ENCODE measurements at regions not wholly inside any gene's neighbourhood (a gene's known extent, or its start where the extent isn't known, plus 50 kb on each side); places are given as distances from the start of the nearest gene placed in this dataset.

DNA sequence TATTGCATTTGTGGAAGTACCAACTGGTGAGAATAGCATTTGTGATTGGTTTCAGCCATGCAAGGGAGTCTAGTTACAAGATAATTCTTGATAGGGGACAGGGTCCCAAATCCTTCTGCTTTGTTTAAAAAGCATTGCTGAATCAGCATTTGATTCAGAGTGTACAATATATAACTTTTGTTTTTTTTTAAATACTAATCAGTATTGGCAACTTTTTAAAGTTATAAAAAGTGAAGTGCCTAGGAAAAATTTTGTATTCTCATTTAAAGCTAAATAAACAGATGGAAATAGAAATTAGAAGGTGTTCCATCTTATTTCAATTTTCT, 75.4 kb upstream of the SLC25A26 start:
- no peaks in the 10 kb centered on the region for H3K36me3 Mint-ChIP-seq (ENCODE audit: unreplicated experiment)
- no peak overlapping the region for H3K4me3 Mint-ChIP-seq (ENCODE audit: unreplicated experiment)
- no peaks in the 10 kb centered on the region for H3K9me3 Mint-ChIP-seq (ENCODE audit: unreplicated experiment)
- no peaks in the 10 kb centered on the region for H3K4me1 Mint-ChIP-seq (ENCODE audit: unreplicated experiment)
- TF ChIP-seq, protein P1, sequence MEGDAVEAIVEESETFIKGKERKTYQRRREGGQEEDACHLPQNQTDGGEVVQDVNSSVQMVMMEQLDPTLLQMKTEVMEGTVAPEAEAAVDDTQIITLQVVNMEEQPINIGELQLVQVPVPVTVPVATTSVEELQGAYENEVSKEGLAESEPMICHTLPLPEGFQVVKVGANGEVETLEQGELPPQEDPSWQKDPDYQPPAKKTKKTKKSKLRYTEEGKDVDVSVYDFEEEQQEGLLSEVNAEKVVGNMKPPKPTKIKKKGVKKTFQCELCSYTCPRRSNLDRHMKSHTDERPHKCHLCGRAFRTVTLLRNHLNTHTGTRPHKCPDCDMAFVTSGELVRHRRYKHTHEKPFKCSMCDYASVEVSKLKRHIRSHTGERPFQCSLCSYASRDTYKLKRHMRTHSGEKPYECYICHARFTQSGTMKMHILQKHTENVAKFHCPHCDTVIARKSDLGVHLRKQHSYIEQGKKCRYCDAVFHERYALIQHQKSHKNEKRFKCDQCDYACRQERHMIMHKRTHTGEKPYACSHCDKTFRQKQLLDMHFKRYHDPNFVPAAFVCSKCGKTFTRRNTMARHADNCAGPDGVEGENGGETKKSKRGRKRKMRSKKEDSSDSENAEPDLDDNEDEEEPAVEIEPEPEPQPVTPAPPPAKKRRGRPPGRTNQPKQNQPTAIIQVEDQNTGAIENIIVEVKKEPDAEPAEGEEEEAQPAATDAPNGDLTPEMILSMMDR (IDR thresholded peaks at IDR 0.05), result no peak
- H3K27me3 Mint-ChIP-seq (ENCODE audit: unreplicated experiment), result no peaks in the 10 kb centered on the region
- no peak for DNase-seq (ENCODE audit: extremely low spot score, unreplicated experiment)
- no peak overlapping the region for H3K27ac Mint-ChIP-seq (ENCODE audit: unreplicated experiment)

GRCh38 chr3:66144568-66145407, 76.0 kb upstream of the SLC25A26 start:
- H3K9me3 Mint-ChIP-seq (ENCODE audit: unreplicated experiment), result no peaks in the 10 kb centered on the region
- DNase-seq (ENCODE audit: extremely low spot score, unreplicated experiment), result no peak
- H3K36me3 Mint-ChIP-seq (ENCODE audit: unreplicated experiment), result no peaks in the 10 kb centered on the region
- H3K4me3 Mint-ChIP-seq (ENCODE audit: unreplicated experiment), result no peak overlapping the region
- no peaks in the 10 kb centered on the region for H3K4me1 Mint-ChIP-seq (ENCODE audit: unreplicated experiment)
- no peaks in the 10 kb centered on the region for H3K27me3 Mint-ChIP-seq (ENCODE audit: unreplicated experiment)
- TF ChIP-seq, protein P1 (IDR thresholded peaks at IDR 0.05), result no peak
- no peak overlapping the region for H3K27ac Mint-ChIP-seq (ENCODE audit: unreplicated experiment)

GRCh38 chr3:66142079-66142478, 78.7 kb upstream of the SLC25A26 start:
- H3K27ac Mint-ChIP-seq (ENCODE audit: unreplicated experiment), result no peak overlapping the region
- no peaks in the 10 kb centered on the region for H3K4me1 Mint-ChIP-seq (ENCODE audit: unreplicated experiment)
- no peaks in the 10 kb centered on the region for H3K36me3 Mint-ChIP-seq (ENCODE audit: unreplicated experiment)
- TF ChIP-seq, protein P1 (IDR thresholded peaks at IDR 0.05), result no peak
- no peaks in the 10 kb centered on the region for H3K27me3 Mint-ChIP-seq (ENCODE audit: unreplicated experiment)
- DNase-seq (ENCODE audit: extremely low spot score, unreplicated experiment), result no peak
- H3K4me3 Mint-ChIP-seq (ENCODE audit: unreplicated experiment), result no peak overlapping the region
- H3K9me3 Mint-ChIP-seq (ENCODE audit: unreplicated experiment), result no peaks in the 10 kb centered on the region

GRCh38 chr3:66140743-66141372, 79.9 kb upstream of the SLC25A26 start:
- TF ChIP-seq, protein P1 (IDR thresholded peaks at IDR 0.05), result no peak
- no peak overlapping the region for H3K27ac Mint-ChIP-seq (ENCODE audit: unreplicated experiment)
- no peak overlapping the region for H3K4me3 Mint-ChIP-seq (ENCODE audit: unreplicated experiment)
- no peak for DNase-seq (ENCODE audit: extremely low spot score, unreplicated experiment)
- H3K27me3 Mint-ChIP-seq (ENCODE audit: unreplicated experiment), result no peaks in the 10 kb centered on the region
- H3K9me3 Mint-ChIP-seq (ENCODE audit: unreplicated experiment), result no peaks in the 10 kb centered on the region
- no peaks in the 10 kb centered on the region for H3K36me3 Mint-ChIP-seq (ENCODE audit: unreplicated experiment)
- H3K4me1 Mint-ChIP-seq (ENCODE audit: unreplicated experiment), result peaks cover 3% of the 10 kb centered on the region

GRCh38 chr3:66140106-66140505, 80.7 kb upstream of the SLC25A26 start:
- H3K9me3 Mint-ChIP-seq (ENCODE audit: unreplicated experiment), result no peaks in the 10 kb centered on the region
- DNase-seq (ENCODE audit: extremely low spot score, unreplicated experiment), result no peak
- peaks cover 3% of the 10 kb centered on the region for H3K4me1 Mint-ChIP-seq (ENCODE audit: unreplicated experiment)
- H3K27me3 Mint-ChIP-seq (ENCODE audit: unreplicated experiment), result no peaks in the 10 kb centered on the region
- H3K36me3 Mint-ChIP-seq (ENCODE audit: unreplicated experiment), result no peaks in the 10 kb centered on the region
- TF ChIP-seq, protein P1 (IDR thresholded peaks at IDR 0.05), result no peak
- no peak overlapping the region for H3K4me3 Mint-ChIP-seq (ENCODE audit: unreplicated experiment)
- no peak overlapping the region for H3K27ac Mint-ChIP-seq (ENCODE audit: unreplicated experiment)

Data from osteocyte (in vitro differentiated cells).